Mucosa of descending colon (tissue), 3 donors: ENCODE measurements at regions not wholly inside any gene's neighbourhood (a gene's known extent, or its start where the extent isn't known, plus 50 kb on each side); places are given as distances from the start of the nearest gene placed in this dataset.

Experiments used
- ATAC-seq: fragments of 200-7000 bp; cut with Tn5 transposase; one replicate; pipeline ENCODE4 v1.9.1; 2020; ENCODE audit warnings: mild to moderate bottlenecking, moderate library complexity
- DNase-seq, 3 donors: peaks; one replicate each; pipeline ENCODE4 v3.0.0-alpha.2; 2020
- H3K36me3 ChIP-seq: fragments of 200-600 bp; one replicate; pipeline ENCODE4 v1.8.0; 2021; ENCODE audit warnings: low read depth, mild to moderate bottlenecking
- H3K4me1 ChIP-seq: fragments of 200-600 bp; one replicate; pipeline ENCODE4 v1.8.0; 2021; ENCODE audit warnings: low read depth, mild to moderate bottlenecking
- H3K4me3 ChIP-seq: fragments of 200-600 bp; one replicate; pipeline ENCODE4 v1.8.0; 2021; ENCODE audit warnings: mild to moderate bottlenecking
- H3K9me3 ChIP-seq: fragments of 200-600 bp; one replicate; pipeline ENCODE4 v1.8.0; 2021; ENCODE audit warnings: mild to moderate bottlenecking
- CTCF ChIP-seq: fragments of 200-600 bp; IDR thresholded peaks from one replicate; pipeline ENCODE4 v1.8.0; 2022; ENCODE audit warnings: antibody characterized with exemption, mild to moderate bottlenecking
- intact Hi-C, 2 donors: fragments of 100-400 bp; cut with DNase I in 1 of 2; cut with micrococcal nuclease in 1 of 2; formaldehyde crosslinking; loops; one replicate each; pipeline versions ENCODE4 v1.11.0 to v1.11.1; 2022; cut with DNase I, micrococcal nuclease
- donor health status: DM: no; HTN: no; CAD: no; lungs with moderate emphysema.
- donor health status: DM: no; HTN: no; CAD: no.
- donor health status: DM: no; HTN: yes; CAD: no.

- intact Hi-C loops, result no loop called here
- TF ChIP-seq CTCF, result no peak
- no peak for ATAC-seq
- DNase-seq, result peak in 1 of 3 donors; percentile 46
- no peak overlapping the region for H3K4me3 ChIP-seq
- H3K4me1 ChIP-seq, result no peaks in the 10 kb centered on the region
- H3K36me3 ChIP-seq, result no peaks in the 10 kb centered on the region
- H3K9me3 ChIP-seq, result no peaks in the 10 kb centered on the region
Observed at GRCh38 chr2:241986836-241987641, 117.5 kb downstream of the RTP5 start.

GRCh38 chr2:241987726-241988125 is 118.2 kb downstream of the RTP5 start:
- Histone ChIP-seq H3K4me3 (no peak overlapping the region), H3K9me3 (no peaks in the 10 kb centered on the region), H3K4me1 (no peaks in the 10 kb centered on the region), H3K36me3 (no peaks in the 10 kb centered on the region)
- ATAC-seq (no peak), DNase-seq (no peak)
- intact Hi-C loops, result no loop called here
- no peak for TF ChIP-seq CTCF

- DNase-seq, result no peak
- Histone ChIP-seq H3K4me1 (no peaks in the 10 kb centered on the region), H3K36me3 (no peaks in the 10 kb centered on the region), H3K4me3 (no peak overlapping the region), H3K9me3 (no peaks in the 10 kb centered on the region)
- intact Hi-C loops, result no loop called here
- no peak for TF ChIP-seq CTCF
- no peak for ATAC-seq
Observed at GRCh38 chr2:241988146-241988545, 118.6 kb downstream of the RTP5 start.

GRCh38 chr2:241989074-241989473 is 119.5 kb downstream of the RTP5 start:
- Histone ChIP-seq H3K9me3 (no peaks in the 10 kb centered on the region), H3K4me1 (no peaks in the 10 kb centered on the region), H3K4me3 (no peak overlapping the region), H3K36me3 (no peaks in the 10 kb centered on the region)
- ATAC-seq, result no peak
- intact Hi-C loops, result no loop called here
- no peak for DNase-seq
- TF ChIP-seq CTCF, result no peak

- Histone ChIP-seq H3K4me1 (no peaks in the 10 kb centered on the region), H3K4me3 (no peak overlapping the region), H3K36me3 (no peaks in the 10 kb centered on the region), H3K9me3 (no peaks in the 10 kb centered on the region)
- no peak for ATAC-seq
- DNase-seq, result no peak
- no peak for TF ChIP-seq CTCF
- intact Hi-C loops, result no loop called here
Observed at GRCh38 chr2:241990466-241990865, 120.9 kb downstream of the RTP5 start.
